Osteoblast (primary cell): ENCODE measurements at regions not wholly inside any gene's neighbourhood (a gene's known extent, or its start where the extent isn't known, plus 50 kb on each side); places are given as distances from the start of the nearest gene placed in this dataset.

Source experiments
- DNase-seq: peaks from one replicate; pipeline ENCODE4 v3.0.0; 2011; ENCODE audit warnings: low spot score, mixed read lengths; ENCODE audit not compliant: insufficient read length; ENCODE audit errors: missing footprints
- H2AFZ ChIP-seq: 2 replicates; pipeline ENCODE4 v1.6.0; 2011; ENCODE audit warnings: mild to moderate bottlenecking, low read length
- H3K27ac ChIP-seq: 2 replicates; pipeline ENCODE4 v1.5.1; 2011; ENCODE audit warnings: mild to moderate bottlenecking, low read depth, low read length, moderate library complexity
- H3K27me3 ChIP-seq: 2 replicates; pipeline ENCODE4 v1.6.0; 2012; ENCODE audit warnings: mild to moderate bottlenecking, control low read depth, inconsistent platforms, low read length, moderate library complexity; ENCODE audit not compliant: insufficient read depth
- H3K36me3 ChIP-seq: 2 replicates; pipeline ENCODE4 v1.5.1; 2011; ENCODE audit warnings: mild to moderate bottlenecking, low read length, control low read depth, moderate library complexity; ENCODE audit not compliant: insufficient read depth
- H3K4me1 ChIP-seq: 2 replicates; pipeline ENCODE4 v1.5.1; 2011; ENCODE audit warnings: mild to moderate bottlenecking, low read length, control low read depth, moderate library complexity; ENCODE audit not compliant: insufficient read depth
- H3K4me2 ChIP-seq: 2 replicates; pipeline ENCODE4 v1.6.0; 2011; ENCODE audit warnings: mild to moderate bottlenecking, low read length; ENCODE audit not compliant: insufficient read depth
- H3K4me3 ChIP-seq: fragments of 200-600 bp; sonication (generic); 3 replicates; pipeline ENCODE4 v1.5.1; 2012; ENCODE audit warnings: mild to moderate bottlenecking, low read length, inconsistent platforms; ENCODE audit not compliant: insufficient read depth
- H3K79me2 ChIP-seq: 2 replicates; pipeline ENCODE4 v1.6.0; 2012; ENCODE audit warnings: mild to moderate bottlenecking, low read length, control low read depth, inconsistent platforms; ENCODE audit not compliant: insufficient read depth
- H3K9me3 ChIP-seq: 2 replicates; pipeline ENCODE4 v1.5.1; 2011; ENCODE audit warnings: low read depth, low read length, control low read depth
- H4K20me1 ChIP-seq: 2 replicates; pipeline ENCODE4 v1.6.0; 2012; ENCODE audit warnings: mild to moderate bottlenecking, low read length, control low read depth; ENCODE audit not compliant: insufficient read depth
- TF ChIP-seq, protein P1 (sequence below): IDR thresholded peaks from 2 replicates; pipeline ENCODE4 v1.5.1; 2011; ENCODE audit warnings: mild to moderate bottlenecking, low read depth, low read length, moderate library complexity; ENCODE audit errors: extremely low read depth

DNA sequence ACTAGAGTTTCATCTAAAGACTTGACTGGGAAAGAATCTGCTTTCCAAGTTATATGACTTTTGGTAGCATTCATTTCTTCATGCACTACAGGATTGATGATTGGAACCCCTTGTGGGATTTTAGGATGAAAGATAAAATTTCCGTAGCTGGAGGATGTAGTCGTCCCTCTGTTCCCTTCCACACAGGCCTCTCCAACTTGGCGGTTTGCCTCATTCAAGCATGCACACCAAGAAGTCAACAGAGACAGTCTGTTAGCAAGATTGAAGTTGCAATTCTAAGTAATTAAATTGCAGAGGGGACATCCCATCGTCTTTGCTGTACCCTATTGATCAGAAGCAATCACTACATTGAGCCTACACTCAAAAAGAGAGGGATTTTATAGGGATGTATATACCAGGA is 777.4 kb upstream of the HS3ST1 start:
- no peaks in the 10 kb centered on the region for H3K36me3 ChIP-seq
- no peaks in the 10 kb centered on the region for H3K9me3 ChIP-seq
- no peak overlapping the region for H3K4me2 ChIP-seq
- no peak overlapping the region for H3K4me3 ChIP-seq
- no peaks in the 10 kb centered on the region for H4K20me1 ChIP-seq
- TF ChIP-seq, protein P1, sequence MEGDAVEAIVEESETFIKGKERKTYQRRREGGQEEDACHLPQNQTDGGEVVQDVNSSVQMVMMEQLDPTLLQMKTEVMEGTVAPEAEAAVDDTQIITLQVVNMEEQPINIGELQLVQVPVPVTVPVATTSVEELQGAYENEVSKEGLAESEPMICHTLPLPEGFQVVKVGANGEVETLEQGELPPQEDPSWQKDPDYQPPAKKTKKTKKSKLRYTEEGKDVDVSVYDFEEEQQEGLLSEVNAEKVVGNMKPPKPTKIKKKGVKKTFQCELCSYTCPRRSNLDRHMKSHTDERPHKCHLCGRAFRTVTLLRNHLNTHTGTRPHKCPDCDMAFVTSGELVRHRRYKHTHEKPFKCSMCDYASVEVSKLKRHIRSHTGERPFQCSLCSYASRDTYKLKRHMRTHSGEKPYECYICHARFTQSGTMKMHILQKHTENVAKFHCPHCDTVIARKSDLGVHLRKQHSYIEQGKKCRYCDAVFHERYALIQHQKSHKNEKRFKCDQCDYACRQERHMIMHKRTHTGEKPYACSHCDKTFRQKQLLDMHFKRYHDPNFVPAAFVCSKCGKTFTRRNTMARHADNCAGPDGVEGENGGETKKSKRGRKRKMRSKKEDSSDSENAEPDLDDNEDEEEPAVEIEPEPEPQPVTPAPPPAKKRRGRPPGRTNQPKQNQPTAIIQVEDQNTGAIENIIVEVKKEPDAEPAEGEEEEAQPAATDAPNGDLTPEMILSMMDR: no peak
- DNase-seq: no peak
- H3K27ac ChIP-seq: no peak overlapping the region
- no peak overlapping the region for H2AFZ ChIP-seq
- H3K27me3 ChIP-seq: no peaks in the 10 kb centered on the region
- H3K79me2 ChIP-seq: no peaks in the 10 kb centered on the region
- no peaks in the 10 kb centered on the region for H3K4me1 ChIP-seq

DNA sequence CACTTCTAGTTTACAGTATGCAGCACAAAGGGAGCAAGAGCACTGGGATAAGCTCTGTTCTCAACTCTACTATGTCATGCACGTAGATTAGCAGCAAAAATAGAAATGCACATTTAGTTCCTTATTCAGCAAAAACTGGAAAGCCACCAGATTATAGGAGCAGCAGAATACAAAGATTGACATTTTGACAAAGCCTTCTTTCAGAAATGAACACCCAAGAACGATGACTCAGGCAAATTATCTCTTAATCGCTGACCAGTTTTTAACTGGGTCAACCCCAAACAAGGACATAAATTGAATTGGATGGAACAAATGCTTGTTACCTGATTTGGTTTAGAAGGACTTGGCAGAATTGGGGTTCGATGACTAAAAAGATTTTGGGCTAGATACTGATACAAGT is 775.3 kb upstream of the HS3ST1 start:
- TF ChIP-seq, protein P1: no peak
- Histone ChIP-seq H3K4me2 (no peak overlapping the region), H3K27me3 (no peaks in the 10 kb centered on the region), H3K36me3 (no peaks in the 10 kb centered on the region), H2AFZ (no peak overlapping the region), H3K27ac (no peak overlapping the region), H4K20me1 (no peaks in the 10 kb centered on the region), H3K9me3 (no peaks in the 10 kb centered on the region), H3K4me3 (no peak overlapping the region), H3K4me1 (no peaks in the 10 kb centered on the region), H3K79me2 (no peaks in the 10 kb centered on the region)
- DNase-seq: no peak

DNA sequence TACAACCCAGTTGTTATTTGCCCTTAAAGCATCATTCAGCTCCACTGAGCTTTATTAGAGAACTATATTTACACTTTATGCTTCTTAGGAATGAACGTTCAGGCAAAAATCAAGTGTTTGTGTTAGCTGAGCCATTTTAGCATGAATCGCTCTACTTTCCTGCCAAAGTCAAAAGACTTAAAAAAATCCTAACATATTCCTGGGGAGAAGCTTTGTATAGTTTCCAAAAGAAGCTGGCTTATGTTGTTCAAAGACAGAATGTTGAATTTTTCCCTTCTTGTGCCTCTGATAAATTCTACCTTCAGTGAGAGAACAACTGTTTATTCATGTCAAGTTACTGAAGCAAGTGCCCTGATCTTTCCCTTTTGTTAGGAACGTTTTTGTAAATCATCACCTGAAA is 771.5 kb upstream of the HS3ST1 start:
- no peaks in the 10 kb centered on the region for H4K20me1 ChIP-seq
- H3K4me2 ChIP-seq: no peak overlapping the region
- no peak overlapping the region for H2AFZ ChIP-seq
- no peaks in the 10 kb centered on the region for H3K4me1 ChIP-seq
- no peak overlapping the region for H3K27ac ChIP-seq
- H3K9me3 ChIP-seq: no peaks in the 10 kb centered on the region
- H3K36me3 ChIP-seq: no peaks in the 10 kb centered on the region
- TF ChIP-seq, protein P1: no peak
- H3K79me2 ChIP-seq: no peaks in the 10 kb centered on the region
- no peaks in the 10 kb centered on the region for H3K27me3 ChIP-seq
- DNase-seq: no peak
- H3K4me3 ChIP-seq: no peak overlapping the region

DNA sequence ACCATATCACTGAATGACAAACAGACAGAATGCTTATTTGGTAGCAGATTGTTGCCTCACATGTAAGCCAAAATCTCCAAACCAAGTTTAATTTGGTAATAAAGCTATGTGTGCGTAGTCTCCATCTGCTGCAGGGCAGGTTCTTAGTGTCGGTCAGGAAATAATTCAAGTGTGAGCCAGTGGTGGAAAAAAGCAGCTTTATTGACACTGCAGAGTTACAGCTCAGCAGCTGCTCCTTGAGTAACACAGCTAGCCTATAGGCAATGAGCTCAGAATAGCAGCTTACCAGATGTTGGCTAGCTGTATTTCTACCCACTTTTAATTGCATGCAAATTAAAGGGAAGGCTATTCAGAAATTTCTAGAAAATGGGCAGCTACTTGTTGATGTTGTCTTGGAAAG is 757.8 kb upstream of the HS3ST1 start:
- TF ChIP-seq, protein P1: no peak
- Histone ChIP-seq H3K79me2 (no peaks in the 10 kb centered on the region), H3K4me3 (no peak overlapping the region), H3K4me2 (no peak overlapping the region), H3K9me3 (peaks cover 2% of the 10 kb centered on the region), H3K27me3 (no peaks in the 10 kb centered on the region), H3K4me1 (no peaks in the 10 kb centered on the region), H4K20me1 (no peaks in the 10 kb centered on the region), H2AFZ (no peak overlapping the region), H3K27ac (no peak overlapping the region), H3K36me3 (no peaks in the 10 kb centered on the region)
- no peak for DNase-seq
